Stimulated activated naive B cell treated with anti-CD40 and anti-IgM and Interleukin-4, amounts not matched to agents 10 μg/mL and 1 μg/mL and 100 μg/mL, for 72 hours (primary cell): ENCODE measurements at regions not wholly inside any gene's neighbourhood (a gene's known extent, or its start where the extent isn't known, plus 50 kb on each side); places are given as distances from the start of the nearest gene placed in this dataset.
"Not testable (repeated sequence)": the region's sequence is repeated elsewhere in the genome, so short reads cannot be mapped to it uniquely, and the experiment has no call there.

Source experiments
- ATAC-seq, 2 donors: fragments of 150-1000 bp; cut with Tn5 transposase; replicated peaks; 2 replicates each; pipeline ENCODE4 v1.10.0; 2021; ENCODE audit warnings: moderate library complexity in 1 of 2
- DNase-seq: peaks from one replicate; pipeline ENCODE4 v3.0.0; 2021
- H3K27ac Mint-ChIP-seq: one replicate; pipeline ENCODE4 v1.8.0; 2022; ENCODE audit warnings: mild to moderate bottlenecking, mixed read lengths
- H3K27me3 Mint-ChIP-seq, 2 donors: one replicate each; pipeline ENCODE4 v1.8.0; 2022; ENCODE audit warnings: mixed read lengths in 2 of 2
- H3K36me3 Mint-ChIP-seq, 2 donors: one replicate each; pipeline ENCODE4 v1.8.0; 2022; ENCODE audit warnings: mixed read lengths in 2 of 2, mild to moderate bottlenecking in 1 of 2
- H3K4me1 Mint-ChIP-seq, 2 donors: one replicate each; pipeline ENCODE4 v1.8.0; 2022; ENCODE audit warnings: mixed read lengths in 2 of 2, mild to moderate bottlenecking in 1 of 2
- H3K4me3 Mint-ChIP-seq, 2 donors: one replicate each; pipeline ENCODE4 v1.8.0; 2022; ENCODE audit warnings: mild to moderate bottlenecking in 2 of 2, mixed read lengths in 2 of 2, moderate library complexity in 1 of 2
- H3K9me3 Mint-ChIP-seq, 2 donors: one replicate each; pipeline ENCODE4 v1.8.0; 2022; ENCODE audit warnings: mixed read lengths in 2 of 2, mild to moderate bottlenecking in 1 of 2

GRCh38 chr10:2197663-2198062, 460.3 kb upstream of the ADARB2 start:
- Mint-ChIP-seq H3K9me3 (peaks cover 10 to 12% of the 10 kb centered on the region in 2 donors), H3K27me3 (peaks cover 12 to 14% of the 10 kb centered on the region in 2 donors), H3K4me3 (no peak overlapping the region), H3K27ac (no peak overlapping the region), H3K4me1 (no peaks in the 10 kb centered on the region), H3K36me3 (peaks cover 0 to 4% of the 10 kb centered on the region in 2 donors)
- no peak for DNase-seq
- no peak for ATAC-seq

GRCh38 chr10:2196272-2196671, 458.9 kb upstream of the ADARB2 start:
- no peaks in the 10 kb centered on the region for H3K4me1 Mint-ChIP-seq
- H3K27me3 Mint-ChIP-seq, result peaks cover 7 to 14% of the 10 kb centered on the region in 2 donors

DNA sequence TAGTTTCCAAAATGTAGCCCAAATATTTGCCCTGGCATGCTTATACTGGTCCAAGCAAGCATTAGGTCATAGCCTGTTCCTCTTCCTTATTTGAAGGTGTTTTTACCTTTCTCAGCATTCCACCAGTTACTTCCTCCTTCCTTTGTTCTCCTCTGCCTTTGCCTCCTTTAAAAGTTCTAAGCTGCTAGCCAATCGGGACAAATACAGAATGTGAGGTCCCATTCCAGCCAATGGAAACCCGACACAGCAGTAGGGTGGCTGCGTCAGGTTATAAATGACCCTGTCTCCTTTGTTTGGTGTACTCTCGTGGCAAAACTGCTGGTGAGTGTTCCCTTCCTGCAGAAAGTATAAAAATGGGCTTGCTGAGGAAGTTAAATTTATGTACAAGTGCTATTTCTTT, 452.0 kb upstream of the ADARB2 start:
- H3K4me1 Mint-ChIP-seq, H3K27me3 Mint-ChIP-seq, ATAC-seq, H3K9me3 Mint-ChIP-seq, H3K36me3 Mint-ChIP-seq, H3K4me3 Mint-ChIP-seq, DNase-seq, H3K27ac Mint-ChIP-seq: not testable (repeated sequence)

More at GRCh38 chr10:2196272-2196671, 458.9 kb upstream of the ADARB2 start:
- DNase-seq (no peak), ATAC-seq (no peak)
- peaks cover 0 to 4% of the 10 kb centered on the region in 2 donors for H3K36me3 Mint-ChIP-seq
- H3K4me3 Mint-ChIP-seq, result no peak overlapping the region
- H3K9me3 Mint-ChIP-seq, result peaks cover 10 to 16% of the 10 kb centered on the region in 2 donors
- no peak overlapping the region for H3K27ac Mint-ChIP-seq

GRCh38 chr10:2188371-2188770, 451.0 kb upstream of the ADARB2 start:
- ATAC-seq (no peak), DNase-seq (no peak)
- H3K36me3 Mint-ChIP-seq, result no peaks in the 10 kb centered on the region
- H3K27ac Mint-ChIP-seq, result no peak overlapping the region
- peaks cover under 1 to 4% of the 10 kb centered on the region in 2 donors for H3K27me3 Mint-ChIP-seq
- H3K4me3 Mint-ChIP-seq, result no peak overlapping the region
- no peaks in the 10 kb centered on the region for H3K4me1 Mint-ChIP-seq
- peaks cover under 1 to 4% of the 10 kb centered on the region in 2 donors for H3K9me3 Mint-ChIP-seq

DNA sequence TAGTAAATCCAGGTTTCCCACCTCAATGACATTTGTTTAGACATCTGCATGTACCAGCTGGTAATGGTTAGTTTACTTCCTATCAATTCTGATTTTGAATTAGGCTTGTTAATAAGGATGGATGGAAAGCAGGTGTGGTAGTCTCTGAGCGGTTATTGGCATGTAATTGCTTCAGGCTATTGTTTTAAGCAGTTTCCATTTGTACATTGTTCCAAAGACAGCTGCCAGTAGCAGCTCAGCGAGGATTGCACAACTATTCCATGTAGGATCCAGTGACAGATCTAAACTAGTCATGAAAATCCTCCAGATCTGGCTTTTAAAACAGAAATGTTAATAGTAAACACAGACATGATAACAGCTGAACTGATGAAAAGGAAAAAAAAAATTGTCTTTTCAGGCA, 436.0 kb upstream of the ADARB2 start:
- Mint-ChIP-seq H3K4me1 (no peaks in the 10 kb centered on the region), H3K36me3 (no peaks in the 10 kb centered on the region), H3K27me3 (peaks cover 0 to 5% of the 10 kb centered on the region in 2 donors), H3K27ac (no peak overlapping the region), H3K4me3 (no peak overlapping the region), H3K9me3 (no peaks in the 10 kb centered on the region)
- ATAC-seq (no peak), DNase-seq (no peak)

GRCh38 chr10:2165771-2166460, 428.6 kb upstream of the ADARB2 start:
- Mint-ChIP-seq H3K9me3 (peaks cover 0 to under 1% of the 10 kb centered on the region in 2 donors), H3K36me3 (no peaks in the 10 kb centered on the region), H3K4me1 (no peaks in the 10 kb centered on the region), H3K4me3 (no peak overlapping the region), H3K27ac (no peak overlapping the region), H3K27me3 (peaks cover 0 to 5% of the 10 kb centered on the region in 2 donors)
- ATAC-seq (no peak), DNase-seq (no peak)

DNA sequence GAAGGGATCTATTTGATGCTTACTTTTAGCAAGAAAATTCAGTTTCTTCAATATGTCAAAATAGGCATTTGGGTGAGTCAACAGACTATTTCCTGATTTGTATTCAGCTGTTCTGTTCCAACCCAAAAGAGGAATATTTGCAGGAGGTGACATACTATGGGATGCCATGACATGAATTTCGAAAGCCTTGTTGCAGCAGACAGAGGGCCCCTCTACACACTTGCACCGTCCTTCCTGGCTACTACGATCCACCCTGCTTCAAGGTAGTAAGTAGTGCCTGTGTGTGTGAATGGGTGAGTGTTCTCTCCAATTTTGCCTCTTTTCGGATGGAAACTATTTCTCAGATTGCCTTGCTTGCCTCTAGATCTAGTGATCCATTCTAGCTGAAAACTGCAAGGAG, 413.0 kb upstream of the ADARB2 start:
- H3K27me3 Mint-ChIP-seq, result peaks cover 17 to 36% of the 10 kb centered on the region in 2 donors
- H3K27ac Mint-ChIP-seq, result no peak overlapping the region
- no peaks in the 10 kb centered on the region for H3K36me3 Mint-ChIP-seq

DNA sequence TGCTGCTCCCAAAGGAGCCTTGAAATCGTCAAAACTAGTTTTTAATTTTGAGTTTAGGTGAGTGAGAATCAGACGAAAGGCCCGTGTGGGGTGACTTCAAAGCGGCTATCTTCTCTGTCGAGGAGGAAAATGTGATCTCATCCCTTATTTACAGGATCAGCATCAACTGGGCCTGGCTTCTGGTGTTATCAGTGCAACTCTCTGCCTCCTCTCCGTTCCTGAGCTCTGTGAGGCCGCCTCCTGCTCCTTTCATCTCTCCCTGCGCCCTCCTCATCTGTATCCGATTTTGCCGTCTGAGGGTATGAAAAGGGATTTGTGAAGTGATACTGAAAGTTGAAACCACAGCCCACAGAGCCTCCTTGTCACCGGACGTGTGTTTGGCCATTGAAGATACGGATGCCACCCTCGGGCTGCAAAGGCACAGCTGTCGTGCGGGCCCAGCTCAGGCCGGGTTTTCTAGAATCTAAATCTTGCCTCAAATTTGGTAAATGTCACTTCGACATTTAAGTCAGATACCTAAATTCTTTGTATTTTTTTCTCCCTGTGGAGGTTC, 408.7 kb upstream of the ADARB2 start:
- no peaks in the 10 kb centered on the region for H3K36me3 Mint-ChIP-seq
- H3K9me3 Mint-ChIP-seq, result no peaks in the 10 kb centered on the region
- peaks cover 20 to 31% of the 10 kb centered on the region in 2 donors for H3K27me3 Mint-ChIP-seq
- ATAC-seq (no peak), DNase-seq (no peak)
- H3K4me1 Mint-ChIP-seq, result no peaks in the 10 kb centered on the region
- H3K4me3 Mint-ChIP-seq, result no peak overlapping the region
- H3K27ac Mint-ChIP-seq, result no peak overlapping the region

More for the DNA sequence above, 413.0 kb upstream of the ADARB2 start:
- DNase-seq (no peak), ATAC-seq (no peak)
- Mint-ChIP-seq H3K4me1 (no peaks in the 10 kb centered on the region), H3K4me3 (no peak overlapping the region), H3K9me3 (no peaks in the 10 kb centered on the region)

GRCh38 chr10:2145491-2145890, 408.2 kb upstream of the ADARB2 start:
- no peak for DNase-seq
- H3K9me3 Mint-ChIP-seq, result no peaks in the 10 kb centered on the region
- H3K4me3 Mint-ChIP-seq, result no peak overlapping the region
- no peaks in the 10 kb centered on the region for H3K4me1 Mint-ChIP-seq
- no peak for ATAC-seq
- no peaks in the 10 kb centered on the region for H3K36me3 Mint-ChIP-seq
- H3K27me3 Mint-ChIP-seq, result peaks cover 20 to 27% of the 10 kb centered on the region in 2 donors
- H3K27ac Mint-ChIP-seq, result no peak overlapping the region

GRCh38 chr10:2144584-2144983, 407.3 kb upstream of the ADARB2 start:
- peaks cover 20 to 26% of the 10 kb centered on the region in 2 donors for H3K27me3 Mint-ChIP-seq
- H3K4me3 Mint-ChIP-seq, result no peak overlapping the region
- H3K36me3 Mint-ChIP-seq, result no peaks in the 10 kb centered on the region
- no peaks in the 10 kb centered on the region for H3K9me3 Mint-ChIP-seq
- no peak overlapping the region for H3K27ac Mint-ChIP-seq
- no peaks in the 10 kb centered on the region for H3K4me1 Mint-ChIP-seq
- ATAC-seq (no peak), DNase-seq (no peak)

DNA sequence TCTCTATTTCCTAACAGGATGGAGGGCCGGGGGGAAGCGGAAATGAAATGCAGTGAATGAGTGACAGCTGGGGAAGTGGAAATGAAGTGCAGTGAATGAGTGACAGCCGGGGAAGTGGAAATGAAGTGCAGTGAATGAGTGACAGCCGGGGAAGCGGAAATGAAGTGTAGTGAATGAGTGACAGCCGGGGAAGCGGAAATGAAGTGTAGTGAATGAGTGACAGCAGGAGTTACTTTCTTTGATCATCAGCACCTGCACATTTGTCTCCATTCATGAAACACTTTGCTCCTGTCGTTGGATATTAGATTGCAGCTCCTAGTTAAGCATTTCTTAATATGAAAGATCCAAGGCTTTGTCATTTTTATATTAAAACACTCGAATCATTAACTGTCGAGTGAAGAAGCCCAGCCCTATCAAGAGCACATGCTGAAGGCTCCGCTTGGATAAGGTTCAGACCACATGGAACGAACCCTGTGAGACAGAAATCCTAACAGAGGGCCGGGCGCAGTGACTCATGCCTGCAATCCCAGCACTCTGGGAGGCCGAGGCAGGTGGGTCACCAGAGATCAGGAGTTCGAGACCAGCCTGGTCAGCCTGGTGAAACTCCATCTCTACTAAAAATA, 406.0 kb upstream of the ADARB2 start:
- H3K27me3 Mint-ChIP-seq, result peaks cover 20 to 21% of the 10 kb centered on the region in 2 donors
- no peaks in the 10 kb centered on the region for H3K4me1 Mint-ChIP-seq
- H3K4me3 Mint-ChIP-seq, result no peak overlapping the region
- H3K36me3 Mint-ChIP-seq, result no peaks in the 10 kb centered on the region
- no peak overlapping the region for H3K27ac Mint-ChIP-seq
- ATAC-seq (no peak), DNase-seq (no peak)
- H3K9me3 Mint-ChIP-seq, result no peaks in the 10 kb centered on the region

DNA sequence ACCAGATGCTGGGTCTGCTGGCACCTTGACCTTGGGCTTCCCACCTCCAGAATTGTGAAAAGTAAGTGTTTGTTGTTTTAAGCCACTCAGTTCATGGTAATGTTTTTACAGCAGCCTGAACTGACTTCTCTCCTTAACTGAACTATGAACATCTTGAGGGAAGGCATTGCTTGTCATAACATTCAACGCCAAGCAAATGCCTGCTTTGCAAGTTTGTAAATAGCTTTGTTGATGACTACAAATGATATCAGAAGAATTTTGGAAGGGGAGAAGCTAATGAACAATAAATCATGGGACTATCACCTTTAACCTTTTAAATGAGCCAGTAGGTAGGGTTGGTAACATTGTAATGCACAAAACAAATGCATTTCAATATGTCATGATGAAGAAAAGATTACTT, 402.4 kb upstream of the ADARB2 start:
- Mint-ChIP-seq H3K36me3 (no peaks in the 10 kb centered on the region), H3K4me1 (no peaks in the 10 kb centered on the region), H3K27me3 (peaks cover 6 to 7% of the 10 kb centered on the region in 2 donors), H3K9me3 (no peaks in the 10 kb centered on the region), H3K27ac (no peak overlapping the region), H3K4me3 (no peak overlapping the region)
- DNase-seq, result no peak
- no peak for ATAC-seq

GRCh38 chr10:2137549-2138174, 400.3 kb upstream of the ADARB2 start:
- Mint-ChIP-seq H3K27ac (no peak overlapping the region), H3K4me1 (no peaks in the 10 kb centered on the region), H3K27me3 (peaks cover 4 to 6% of the 10 kb centered on the region in 2 donors), H3K9me3 (no peaks in the 10 kb centered on the region), H3K4me3 (no peak overlapping the region), H3K36me3 (no peaks in the 10 kb centered on the region)
- ATAC-seq (peak; percentile 42 to 72), DNase-seq (no peak)

- no peak for DNase-seq
- Mint-ChIP-seq H3K27ac (no peak overlapping the region), H3K4me1 (no peaks in the 10 kb centered on the region), H3K4me3 (no peak overlapping the region), H3K36me3 (no peaks in the 10 kb centered on the region), H3K9me3 (no peaks in the 10 kb centered on the region), H3K27me3 (peaks cover 5 to 17% of the 10 kb centered on the region in 2 donors)
- ATAC-seq, result no peak
Measured at GRCh38 chr10:2130705-2131305, 393.5 kb upstream of the ADARB2 start.
